ENCODE measurements at regions not wholly inside any gene's neighbourhood (a gene's known extent, or its start where the extent isn't known, plus 50 kb on each side); places are given as distances from the start of the nearest gene placed in this dataset.

- H3K27me3 ChIP-seq (replicated peaks; ENCODE audit: control insufficient read depth, insufficient read depth, low read length), result no peaks in the 10 kb centered on the region
- peaks cover under 1% of the 10 kb centered on the region for H3K9me3 Mint-ChIP-seq (ENCODE audit: unreplicated experiment)
- ChIA-PET CTCF (no interaction called here), POLR2A (no interaction called here)
- no peaks in the 10 kb centered on the region for H3K36me3 Mint-ChIP-seq (ENCODE audit: insufficient read depth, unreplicated experiment)
- intact Hi-C loops (cut with micrococcal nuclease; ENCODE audit: unreplicated experiment), result no loop called here
- H3K4me3 ChIP-seq (ENCODE audit: low read depth, low read length), result no peak overlapping the region
- DNase-seq, result no peak
- H3K4me1 Mint-ChIP-seq (ENCODE audit: low read depth, unreplicated experiment), result no peaks in the 10 kb centered on the region
- no TSS peak for BruUV-seq (replicated peaks)
- H3K4me1 ChIP-seq, result no peaks in the 10 kb centered on the region
- no peak overlapping the region for H3K27ac Mint-ChIP-seq (ENCODE audit: unreplicated experiment)
- peaks cover 5% of the 10 kb centered on the region for H3K27me3 Mint-ChIP-seq (ENCODE audit: insufficient read depth, unreplicated experiment)
- no peaks in the 10 kb centered on the region for H3K36me3 ChIP-seq (ENCODE audit: control insufficient read depth, insufficient read depth, low read length)
- no peak for TF ChIP-seq CTCF (IDR thresholded peaks at IDR 0.05; ENCODE audit: insufficient read depth in 1 of 2, low read depth in 1 of 2, low read length in 1 of 2, severe bottlenecking in 1 of 2, unreplicated experiment in 1 of 2)
- no peak overlapping the region for H3K4me3 Mint-ChIP-seq (ENCODE audit: unreplicated experiment)
- H3K9me3 ChIP-seq, result no peaks in the 10 kb centered on the region
Measured at GRCh38 chr16:26705346-26705745, 361.4 kb upstream of the C16orf82 start.

GRCh38 chr16:26708428-26708827, 358.3 kb upstream of the C16orf82 start:
- no peak for TF ChIP-seq CTCF (IDR thresholded peaks at IDR 0.05; ENCODE audit: insufficient read depth in 1 of 2, low read depth in 1 of 2, low read length in 1 of 2, severe bottlenecking in 1 of 2, unreplicated experiment in 1 of 2)
- ChIA-PET POLR2A (no interaction called here), CTCF (no interaction called here)
- Histone ChIP-seq H3K27me3 (replicated peaks; ENCODE audit: control insufficient read depth, insufficient read depth, low read length) (no peaks in the 10 kb centered on the region), H3K4me3 (ENCODE audit: low read depth, low read length) (no peak overlapping the region), H3K36me3 (ENCODE audit: control insufficient read depth, insufficient read depth, low read length) (no peaks in the 10 kb centered on the region), H3K4me1 (no peaks in the 10 kb centered on the region), H3K9me3 (no peaks in the 10 kb centered on the region)
- H3K27me3 Mint-ChIP-seq (ENCODE audit: insufficient read depth, unreplicated experiment), result peaks cover 5% of the 10 kb centered on the region
- no TSS peak for BruUV-seq (replicated peaks)
- H3K4me3 Mint-ChIP-seq (ENCODE audit: unreplicated experiment), result no peak overlapping the region
- H3K27ac Mint-ChIP-seq (ENCODE audit: unreplicated experiment), result no peak overlapping the region
- H3K36me3 Mint-ChIP-seq (ENCODE audit: insufficient read depth, unreplicated experiment), result no peaks in the 10 kb centered on the region
- no peaks in the 10 kb centered on the region for H3K4me1 Mint-ChIP-seq (ENCODE audit: low read depth, unreplicated experiment)
- intact Hi-C loops (cut with micrococcal nuclease; ENCODE audit: unreplicated experiment), result no loop called here
- no peaks in the 10 kb centered on the region for H3K9me3 Mint-ChIP-seq (ENCODE audit: unreplicated experiment)
- DNase-seq, result no peak

GRCh38 chr16:26709175-26709574, 357.6 kb upstream of the C16orf82 start:
- ChIA-PET POLR2A (no interaction called here), CTCF (interaction anchor here (0.6 kb wide), 1 partner anchor 1411 kb away, joined by 4 read pairs; no protein-coding TSS in a partner anchor)
- H3K4me1 Mint-ChIP-seq (ENCODE audit: low read depth, unreplicated experiment), result no peaks in the 10 kb centered on the region
- Histone ChIP-seq H3K27me3 (replicated peaks; ENCODE audit: control insufficient read depth, insufficient read depth, low read length) (no peaks in the 10 kb centered on the region), H3K36me3 (ENCODE audit: control insufficient read depth, insufficient read depth, low read length) (no peaks in the 10 kb centered on the region), H3K4me3 (ENCODE audit: low read depth, low read length) (no peak overlapping the region), H3K9me3 (no peaks in the 10 kb centered on the region), H3K4me1 (no peaks in the 10 kb centered on the region)
- DNase-seq, result no peak
- BruUV-seq (replicated peaks), result no TSS peak
- peaks cover 5% of the 10 kb centered on the region for H3K27me3 Mint-ChIP-seq (ENCODE audit: insufficient read depth, unreplicated experiment)
- intact Hi-C loops (cut with micrococcal nuclease; ENCODE audit: unreplicated experiment), result no loop called here
- H3K27ac Mint-ChIP-seq (ENCODE audit: unreplicated experiment), result no peak overlapping the region
- no peaks in the 10 kb centered on the region for H3K36me3 Mint-ChIP-seq (ENCODE audit: insufficient read depth, unreplicated experiment)
- no peak overlapping the region for H3K4me3 Mint-ChIP-seq (ENCODE audit: unreplicated experiment)
- H3K9me3 Mint-ChIP-seq (ENCODE audit: unreplicated experiment), result no peaks in the 10 kb centered on the region
- TF ChIP-seq CTCF (IDR thresholded peaks at IDR 0.05; ENCODE audit: insufficient read depth in 1 of 2, low read depth in 1 of 2, low read length in 1 of 2, severe bottlenecking in 1 of 2, unreplicated experiment in 1 of 2), result no peak
